GM18502 (cell line): ENCODE measurements at regions not wholly inside any gene's neighbourhood (a gene's known extent, or its start where the extent isn't known, plus 50 kb on each side); places are given as distances from the start of the nearest gene placed in this dataset.
"Not testable (repeated sequence)": the region's sequence is repeated elsewhere in the genome, so short reads cannot be mapped to it uniquely, and the experiment has no call there.

Experiments used
- ATAC-seq: cut with Tn5 transposase; IDR thresholded peaks from one replicate; pipeline ENCODE4 v1.9.1; 2021; ENCODE audit warnings: mild to moderate bottlenecking; ENCODE audit not compliant: unreplicated experiment, poor library complexity

DNA sequence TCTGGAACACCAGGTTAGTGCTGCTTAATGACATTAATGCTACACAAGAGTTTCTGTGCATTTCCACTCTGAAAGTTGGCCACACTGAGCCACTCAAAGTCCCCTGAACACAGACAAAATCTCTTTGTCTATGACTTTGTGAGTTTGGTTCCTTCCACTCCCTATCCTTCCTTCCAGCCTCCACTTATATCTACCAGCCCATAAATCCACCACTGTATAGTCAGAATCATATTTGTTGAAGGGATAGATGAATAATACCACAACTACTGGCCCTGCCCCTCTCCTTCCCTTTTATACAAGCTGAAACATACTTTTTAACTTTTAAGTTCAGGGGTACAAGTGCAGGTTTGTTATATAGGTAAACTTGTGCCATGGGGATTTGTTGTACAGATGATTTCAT, 127.5 kb downstream of the ABHD5 start:
- ATAC-seq = no peak

DNA sequence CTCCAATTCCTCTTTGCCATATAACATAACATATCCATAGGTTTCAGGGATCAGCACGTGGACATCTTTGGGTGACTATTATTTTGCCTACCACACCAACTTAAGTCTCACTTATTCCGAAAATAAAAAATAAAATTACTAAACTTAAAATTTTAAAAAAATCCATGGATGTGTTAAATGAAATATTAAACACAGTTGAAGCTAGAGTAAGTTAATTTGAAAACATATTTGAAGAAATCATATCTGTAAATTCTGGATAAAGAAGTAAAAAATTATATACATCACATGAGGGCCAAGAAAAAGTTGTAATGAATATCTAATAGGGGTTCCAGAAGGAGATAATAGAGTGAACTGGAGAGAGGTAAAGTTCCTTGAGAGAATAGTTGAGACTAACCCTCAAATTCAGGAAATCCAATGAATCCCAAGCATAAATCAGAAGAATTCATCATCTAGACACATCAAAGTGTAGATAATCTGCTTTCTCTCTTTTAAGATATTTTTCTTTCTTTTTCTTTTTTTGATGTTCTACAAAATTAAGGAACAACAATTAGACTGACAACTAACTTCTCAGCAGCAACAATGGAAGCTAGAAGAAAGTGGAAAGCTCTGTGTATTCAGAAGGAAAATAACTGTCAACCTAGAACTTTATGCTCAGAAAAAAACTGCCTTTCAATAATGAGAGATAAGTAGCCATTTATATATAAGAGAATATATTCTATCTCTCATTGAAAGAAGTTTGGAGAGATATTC, 147.4 kb downstream of the ABHD5 start:
- ATAC-seq = no peak

DNA sequence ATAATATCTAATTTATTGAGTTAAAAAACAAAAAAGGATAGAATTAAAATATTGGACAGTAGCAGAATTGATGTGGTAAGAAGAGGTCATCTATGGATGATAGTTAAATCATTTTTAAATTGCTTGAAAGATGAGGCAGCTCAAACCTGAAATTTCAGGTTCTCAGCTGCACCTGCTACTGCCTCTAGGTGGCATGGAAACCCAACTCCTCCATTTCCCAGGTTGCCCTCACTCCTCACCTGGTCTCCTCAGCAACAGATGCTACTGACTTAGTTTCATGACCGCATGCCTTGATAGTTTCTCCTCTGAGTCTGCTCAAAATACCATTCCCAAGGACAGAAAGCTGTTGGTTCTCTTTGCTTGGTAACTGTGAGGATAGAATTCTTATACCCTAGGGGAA, 148.1 kb downstream of the ABHD5 start:
- no peak for ATAC-seq

DNA sequence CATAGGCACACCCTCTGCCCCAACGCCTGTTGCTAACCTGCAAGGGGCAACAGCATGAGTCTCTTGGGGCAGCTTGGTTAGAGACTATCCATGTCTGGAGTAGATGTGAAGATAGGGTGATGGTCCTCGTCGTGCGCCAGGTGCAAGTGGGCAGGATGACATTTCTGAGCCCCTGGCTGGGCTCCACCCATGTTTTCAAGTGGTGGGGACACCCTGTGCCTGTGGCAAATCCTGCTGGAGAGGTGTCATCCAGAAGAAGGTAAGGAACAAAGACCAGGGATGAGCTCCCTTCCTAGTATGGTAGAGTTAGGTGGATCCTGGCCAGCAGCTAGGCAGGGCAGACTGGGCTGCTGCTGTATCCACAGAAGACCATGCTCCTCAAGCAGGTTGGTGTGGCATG, 152.6 kb downstream of the ABHD5 start:
- no peak for ATAC-seq

DNA sequence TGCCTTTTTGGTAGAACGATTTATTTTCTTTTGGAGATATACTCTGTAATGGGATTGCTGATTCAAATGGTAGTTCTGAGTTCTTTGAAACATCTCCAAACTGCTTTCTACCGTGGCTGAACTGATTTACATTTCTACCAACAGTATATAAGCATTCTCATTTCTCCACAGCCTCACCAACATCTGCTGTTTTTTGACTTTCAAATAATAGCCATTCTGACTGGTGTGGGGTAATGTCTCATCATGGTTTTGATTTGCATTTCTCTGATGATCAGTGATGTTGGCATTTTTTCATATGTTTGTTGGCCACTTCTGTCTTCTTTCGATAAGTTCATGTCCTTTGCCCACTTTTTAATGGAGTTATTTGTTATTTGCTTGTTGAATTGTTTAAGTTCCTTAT, 154.0 kb downstream of the ABHD5 start:
- no peak for ATAC-seq

- ATAC-seq = not testable (repeated sequence)
Measured at GRCh38 chr3:43845553-43845952, 154.8 kb downstream of the ABHD5 start.

GRCh38 chr3:43852066-43852465, 161.3 kb downstream of the ABHD5 start:
- no peak for ATAC-seq

GRCh38 chr3:43854283-43854682, 163.5 kb downstream of the ABHD5 start:
- ATAC-seq = no peak

GRCh38 chr3:43854916-43855315, 164.2 kb downstream of the ABHD5 start:
- no peak for ATAC-seq

- ATAC-seq = peak; percentile 59
Measured at GRCh38 chr3:43855674-43856299, 165.0 kb downstream of the ABHD5 start.

GRCh38 chr3:43856351-43856750, 165.6 kb downstream of the ABHD5 start:
- no peak for ATAC-seq

GRCh38 chr3:43856761-43857160, 166.0 kb downstream of the ABHD5 start:
- ATAC-seq = no peak

DNA sequence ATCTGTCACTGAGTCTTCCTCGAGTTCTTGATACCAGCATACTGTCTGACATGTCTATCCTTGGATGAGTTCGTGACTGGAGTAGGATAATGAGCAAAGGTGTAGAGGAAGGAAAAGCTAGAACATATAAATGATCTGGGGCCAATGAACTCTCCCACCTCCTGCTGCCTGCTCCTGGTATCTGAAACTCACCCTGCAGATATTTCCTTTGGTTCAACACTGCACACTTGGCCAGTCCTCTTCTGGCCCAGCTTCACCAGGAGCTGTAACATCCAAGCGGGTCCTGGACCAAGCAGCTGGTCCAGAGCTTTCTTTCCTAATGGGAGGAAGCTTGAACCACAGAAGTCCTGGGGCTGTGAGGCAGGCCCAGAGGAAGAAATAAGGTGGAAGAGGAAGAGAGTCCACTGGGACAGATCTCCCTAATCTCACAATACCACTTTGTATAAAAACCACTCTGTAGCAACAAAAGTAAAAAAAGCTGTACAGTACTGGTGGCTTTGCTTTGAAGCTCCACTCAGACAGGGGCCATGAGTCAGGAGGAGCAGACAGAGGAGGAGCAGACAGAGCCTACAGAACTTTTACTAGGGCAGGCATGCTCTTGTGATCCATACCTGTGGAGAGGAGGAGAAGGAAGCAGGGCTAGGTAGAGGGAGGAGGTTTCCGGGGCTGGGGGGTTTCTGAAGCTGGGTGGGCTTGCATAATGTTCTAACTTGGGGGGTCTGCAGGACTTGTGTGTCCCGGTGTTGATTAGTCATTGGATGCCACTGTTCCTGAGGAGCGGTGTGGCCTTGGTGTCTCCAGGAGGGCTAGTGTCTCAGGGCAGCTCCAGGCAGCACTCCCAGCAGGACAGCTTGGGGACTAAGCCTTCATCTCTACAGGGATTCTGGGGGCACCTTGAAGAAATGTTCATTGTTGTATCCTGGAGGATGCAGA, 166.9 kb downstream of the ABHD5 start:
- ATAC-seq = no peak

- ATAC-seq = no peak
Measured at GRCh38 chr3:43858294-43858701, 167.6 kb downstream of the ABHD5 start.

DNA sequence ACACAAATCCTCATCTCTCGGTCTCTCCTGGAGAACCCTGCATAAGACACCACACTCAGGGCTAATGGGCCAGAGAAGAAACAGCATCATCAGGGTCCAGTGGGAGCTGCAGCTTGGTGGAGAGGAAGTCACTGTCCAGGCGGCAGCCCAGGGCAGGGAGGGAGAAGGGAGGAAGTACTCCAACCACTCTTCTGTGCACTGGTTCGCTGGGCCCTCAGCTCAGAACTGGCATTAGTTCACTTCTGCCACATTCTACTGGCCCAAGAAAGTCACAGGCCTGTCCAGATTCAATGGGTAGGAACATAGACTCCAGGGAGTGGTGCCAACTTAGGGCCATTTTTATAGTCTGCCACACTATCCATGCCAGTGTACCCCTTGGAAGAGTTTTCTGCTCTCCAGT, 169.0 kb downstream of the ABHD5 start:
- ATAC-seq = no peak

GRCh38 chr3:43861635-43862034, 170.9 kb downstream of the ABHD5 start:
- ATAC-seq = no peak

DNA sequence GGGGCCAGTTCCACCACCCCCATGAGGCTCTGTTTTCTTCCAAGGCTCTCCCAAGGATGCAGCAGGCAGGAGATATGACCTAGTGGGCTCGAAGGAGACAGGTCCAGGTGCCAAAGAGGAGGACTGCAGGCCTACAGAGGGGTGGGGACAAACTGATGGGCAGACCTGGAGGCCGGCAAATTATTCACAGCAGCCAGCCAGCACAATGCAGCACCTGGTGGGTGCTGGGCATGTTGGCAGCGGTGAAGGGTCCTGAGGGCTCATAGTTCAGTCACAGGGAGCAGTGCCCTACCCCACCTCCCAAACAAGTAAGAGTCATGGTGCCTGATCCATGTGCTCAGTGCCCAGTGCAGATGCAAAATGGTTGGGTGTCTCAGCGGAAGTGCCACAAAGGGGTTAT, 171.7 kb downstream of the ABHD5 start:
- ATAC-seq = no peak

DNA sequence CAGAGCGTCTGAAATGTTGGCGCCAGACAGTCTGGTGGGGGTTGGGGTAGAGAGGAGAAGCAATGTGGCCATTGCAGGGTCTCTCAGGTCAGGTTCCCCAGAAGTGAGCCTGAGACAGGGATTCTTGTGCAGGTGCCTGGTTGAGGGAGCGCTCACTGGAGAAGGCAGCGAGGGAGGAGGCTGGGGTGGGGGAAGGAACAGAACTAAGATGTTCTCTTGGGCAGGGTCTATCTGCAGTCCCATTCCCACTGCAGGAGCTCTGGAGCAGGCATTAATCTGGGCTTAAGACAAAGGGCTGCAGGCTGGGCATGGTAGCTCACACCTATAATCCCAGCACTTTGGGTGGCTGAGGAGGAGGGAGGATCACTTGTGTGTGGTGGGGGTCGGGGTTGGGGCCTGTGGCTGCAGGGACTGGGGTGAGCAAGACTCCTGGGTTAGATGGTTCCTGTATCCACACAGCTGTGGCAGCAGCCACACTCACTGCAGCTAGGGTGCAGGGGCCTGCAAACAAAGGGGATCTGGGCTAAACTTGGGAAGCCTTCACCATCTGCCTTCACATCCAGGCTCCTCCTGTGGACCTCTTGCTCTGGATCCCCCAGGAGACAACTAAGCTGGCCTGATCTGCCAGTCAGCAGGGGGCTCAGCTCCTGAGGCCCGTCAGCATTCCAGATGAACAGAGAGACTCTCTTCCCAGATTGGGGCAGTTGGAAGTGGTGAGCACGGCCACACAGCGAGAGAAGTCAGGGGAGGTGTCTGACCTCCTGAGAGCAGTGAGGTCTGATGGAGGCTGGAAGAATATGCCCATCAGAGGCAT, 172.5 kb downstream of the ABHD5 start:
- ATAC-seq = no peak

- ATAC-seq = no peak
Measured at GRCh38 chr3:43863966-43864933, 173.5 kb downstream of the ABHD5 start.
